Stimulated activated CD8-positive, alpha-beta memory T cell treated with anti-CD3 and anti-CD28 coated beads, Interleukin-12 subunit alpha, Interleukin-12 subunit beta, amount 100 ng/mL, for 4 hours (primary cell): ENCODE measurements at regions not wholly inside any gene's neighbourhood (a gene's known extent, or its start where the extent isn't known, plus 50 kb on each side); places are given as distances from the start of the nearest gene placed in this dataset.
"Not testable (repeated sequence)": the region's sequence is repeated elsewhere in the genome, so short reads cannot be mapped to it uniquely, and the experiment has no call there.

Experiments used
- DNase-seq: peaks from one replicate; pipeline ENCODE4 v3.0.0-alpha.2; 2020; ENCODE audit warnings: low read depth

GRCh38 chr1:56148326-56149193 lies 430.8 kb downstream of the PLPP3 start:
- DNase-seq, result no peak

- no peak for DNase-seq
These were observed 431.9 kb downstream of the PLPP3 start for GRCh38 chr1:56147459-56147858.

GRCh38 chr1:56147034-56147433 lies 432.3 kb downstream of the PLPP3 start:
- DNase-seq, result no peak

GRCh38 chr1:56146449-56146848 lies 432.9 kb downstream of the PLPP3 start:
- DNase-seq, result no peak

- no peak for DNase-seq
These were observed 433.8 kb downstream of the PLPP3 start for GRCh38 chr1:56145581-56145980.

- DNase-seq, result no peak
These were observed 437.1 kb downstream of the PLPP3 start for GRCh38 chr1:56142301-56142700.

- DNase-seq, result no peak
These were observed 439.5 kb downstream of the PLPP3 start for GRCh38 chr1:56139836-56140235.

GRCh38 chr1:56137521-56138505 lies 441.6 kb downstream of the PLPP3 start:
- DNase-seq, result no peak

GRCh38 chr1:56137090-56137489 lies 442.3 kb downstream of the PLPP3 start:
- DNase-seq, result no peak

GRCh38 chr1:56135864-56136147 lies 443.6 kb downstream of the PLPP3 start:
- no peak for DNase-seq

- no peak for DNase-seq
These were observed 444.1 kb downstream of the PLPP3 start for GRCh38 chr1:56135069-56135863.

GRCh38 chr1:56133522-56134472 lies 445.6 kb downstream of the PLPP3 start:
- no peak for DNase-seq

GRCh38 chr1:56132520-56132919 lies 446.8 kb downstream of the PLPP3 start:
- no peak for DNase-seq

GRCh38 chr1:56129837-56130236 lies 449.5 kb downstream of the PLPP3 start:
- no peak for DNase-seq

GRCh38 chr1:56125316-56125715 lies 454.0 kb downstream of the PLPP3 start:
- no peak for DNase-seq

GRCh38 chr1:56123826-56124225 lies 455.5 kb downstream of the PLPP3 start:
- no peak for DNase-seq

- DNase-seq, result no peak
These were observed 455.9 kb downstream of the PLPP3 start for GRCh38 chr1:56123421-56123820.

GRCh38 chr1:56120021-56120420 lies 459.3 kb downstream of the PLPP3 start:
- no peak for DNase-seq

GRCh38 chr1:56118676-56119075 lies 460.7 kb downstream of the PLPP3 start:
- not testable (repeated sequence) for DNase-seq

GRCh38 chr1:56115701-56116100 lies 463.7 kb downstream of the PLPP3 start:
- no peak for DNase-seq

- no peak for DNase-seq
These were observed 465.7 kb downstream of the PLPP3 start for GRCh38 chr1:56113679-56114078.
